ENCODE measurements at regions not wholly inside any gene's neighbourhood (a gene's known extent, or its start where the extent isn't known, plus 50 kb on each side); places are given as distances from the start of the nearest gene placed in this dataset.
"Not testable (repeated sequence)": the region's sequence is repeated elsewhere in the genome, so short reads cannot be mapped to it uniquely, and the experiment has no call there.

GRCh38 chr9:13033959-13034693, 245.4 kb downstream of the MPDZ start:
- no peak overlapping the region for H3K9ac ChIP-seq (ENCODE audit: low read depth, low read length)
- no peak overlapping the region for H3K27ac ChIP-seq (ENCODE audit: low read depth, low read length)
- no peaks in the 10 kb centered on the region for H3K4me1 ChIP-seq (ENCODE audit: insufficient read depth, low read length)
- H3K9me3 ChIP-seq (ENCODE audit: insufficient read depth, low read depth, low read length) = no peaks in the 10 kb centered on the region
- 23% methylated on average over 19 of the region's 19 CpGs for WGBS
- H3K4me3 ChIP-seq (ENCODE audit: low read length) = no peak overlapping the region
- H3K27me3 ChIP-seq (ENCODE audit: insufficient read depth, low read length) = no peaks in the 10 kb centered on the region
- H3K36me3 ChIP-seq (ENCODE audit: insufficient read depth, low read length) = no peaks in the 10 kb centered on the region

GRCh38 chr9:13034694-13035002, 244.8 kb downstream of the MPDZ start:
- no peak overlapping the region for H3K9ac ChIP-seq (ENCODE audit: low read depth, low read length)

GRCh38 chr9:13035822-13036221, 243.7 kb downstream of the MPDZ start:
- Histone ChIP-seq H3K27me3 (ENCODE audit: insufficient read depth, low read length) (no peaks in the 10 kb centered on the region), H3K9ac (ENCODE audit: low read depth, low read length) (no peak overlapping the region), H3K36me3 (ENCODE audit: insufficient read depth, low read length) (no peaks in the 10 kb centered on the region), H3K9me3 (ENCODE audit: insufficient read depth, low read depth, low read length) (no peaks in the 10 kb centered on the region), H3K4me3 (ENCODE audit: low read length) (no peak overlapping the region), H3K4me1 (ENCODE audit: insufficient read depth, low read length) (no peaks in the 10 kb centered on the region), H3K27ac (ENCODE audit: low read depth, low read length) (no peak overlapping the region)

More at GRCh38 chr9:13034694-13035002, 244.8 kb downstream of the MPDZ start:
- Histone ChIP-seq H3K4me1 (ENCODE audit: insufficient read depth, low read length) (no peaks in the 10 kb centered on the region), H3K36me3 (ENCODE audit: insufficient read depth, low read length) (no peaks in the 10 kb centered on the region), H3K27ac (ENCODE audit: low read depth, low read length) (no peak overlapping the region), H3K4me3 (ENCODE audit: low read length) (no peak overlapping the region), H3K27me3 (ENCODE audit: insufficient read depth, low read length) (no peaks in the 10 kb centered on the region), H3K9me3 (ENCODE audit: insufficient read depth, low read depth, low read length) (no peaks in the 10 kb centered on the region)
- 96% methylated on average over 1 of the region's 3 CpGs for WGBS

GRCh38 chr9:13037808-13038207, 241.7 kb downstream of the MPDZ start:
- not testable (repeated sequence) for H3K4me1 ChIP-seq (ENCODE audit: insufficient read depth, low read length); H3K4me3 ChIP-seq (ENCODE audit: low read length); H3K9me3 ChIP-seq (ENCODE audit: insufficient read depth, low read depth, low read length); H3K36me3 ChIP-seq (ENCODE audit: insufficient read depth, low read length); H3K9ac ChIP-seq (ENCODE audit: low read depth, low read length); H3K27ac ChIP-seq (ENCODE audit: low read depth, low read length); H3K27me3 ChIP-seq (ENCODE audit: insufficient read depth, low read length)
- WGBS = 91% methylated on average over 26 of the region's 27 CpGs

- H3K4me3 ChIP-seq (ENCODE audit: low read length) = no peak overlapping the region
- H3K27me3 ChIP-seq (ENCODE audit: insufficient read depth, low read length) = no peaks in the 10 kb centered on the region
- WGBS = 95% methylated on average over 5 of the region's 5 CpGs
- no peaks in the 10 kb centered on the region for H3K36me3 ChIP-seq (ENCODE audit: insufficient read depth, low read length)
- H3K9me3 ChIP-seq (ENCODE audit: insufficient read depth, low read depth, low read length) = no peaks in the 10 kb centered on the region
- no peak overlapping the region for H3K9ac ChIP-seq (ENCODE audit: low read depth, low read length)
- no peak overlapping the region for H3K27ac ChIP-seq (ENCODE audit: low read depth, low read length)
- H3K4me1 ChIP-seq (ENCODE audit: insufficient read depth, low read length) = peaks cover 8% of the 10 kb centered on the region; the same call in 1 of the 2 replicates
These were observed 231.5 kb downstream of the MPDZ start for GRCh38 chr9:13047827-13048587.

- H3K4me3 ChIP-seq (ENCODE audit: low read length) = no peak overlapping the region
- H3K4me1 ChIP-seq (ENCODE audit: insufficient read depth, low read length) = peaks cover 8% of the 10 kb centered on the region; the same call in 1 of the 2 replicates
- no peaks in the 10 kb centered on the region for H3K9me3 ChIP-seq (ENCODE audit: insufficient read depth, low read depth, low read length)
- H3K27ac ChIP-seq (ENCODE audit: low read depth, low read length) = peak overlapping the region; percentile 5; the same call in 1 of the 2 replicates
- no peak overlapping the region for H3K9ac ChIP-seq (ENCODE audit: low read depth, low read length)
- H3K27me3 ChIP-seq (ENCODE audit: insufficient read depth, low read length) = no peaks in the 10 kb centered on the region
- H3K36me3 ChIP-seq (ENCODE audit: insufficient read depth, low read length) = no peaks in the 10 kb centered on the region
- 60% methylated on average over 7 of the region's 7 CpGs for WGBS
These were observed 230.3 kb downstream of the MPDZ start for GRCh38 chr9:13049223-13049622.

- Histone ChIP-seq H3K9ac (ENCODE audit: low read depth, low read length) (no peak overlapping the region), H3K27me3 (ENCODE audit: insufficient read depth, low read length) (no peaks in the 10 kb centered on the region), H3K9me3 (ENCODE audit: insufficient read depth, low read depth, low read length) (no peaks in the 10 kb centered on the region), H3K36me3 (ENCODE audit: insufficient read depth, low read length) (no peaks in the 10 kb centered on the region), H3K4me3 (ENCODE audit: low read length) (no peak overlapping the region), H3K4me1 (ENCODE audit: insufficient read depth, low read length) (peaks cover 7% of the 10 kb centered on the region; the same call in 1 of the 2 replicates), H3K27ac (ENCODE audit: low read depth, low read length) (no peak overlapping the region)
- 94% methylated on average over 1 of the region's 2 CpGs for WGBS
These were observed 226.0 kb downstream of the MPDZ start for GRCh38 chr9:13053504-13053903.

- H3K9me3 ChIP-seq (ENCODE audit: insufficient read depth, low read depth, low read length) = no peaks in the 10 kb centered on the region
- no peak overlapping the region for H3K4me3 ChIP-seq (ENCODE audit: low read length)
- no peaks in the 10 kb centered on the region for H3K4me1 ChIP-seq (ENCODE audit: insufficient read depth, low read length)
- WGBS = 94% methylated on average over 1 of the region's 1 CpG
- H3K9ac ChIP-seq (ENCODE audit: low read depth, low read length) = no peak overlapping the region
- no peaks in the 10 kb centered on the region for H3K27me3 ChIP-seq (ENCODE audit: insufficient read depth, low read length)
- H3K36me3 ChIP-seq (ENCODE audit: insufficient read depth, low read length) = no peaks in the 10 kb centered on the region
- no peak overlapping the region for H3K27ac ChIP-seq (ENCODE audit: low read depth, low read length)
These were observed 225.1 kb downstream of the MPDZ start for GRCh38 chr9:13054389-13054788.
